GM13976 (cell line): ENCODE measurements at regions not wholly inside any gene's neighbourhood (a gene's known extent, or its start where the extent isn't known, plus 50 kb on each side); places are given as distances from the start of the nearest gene placed in this dataset.

Experiments
- DNase-seq: peaks from one replicate; pipeline ENCODE4 v3.0.0; 2012; ENCODE audit warnings: low spot score
- in situ Hi-C: fragments of 300-500 bp; cut with MboI; formaldehyde crosslinking; loops from one replicate; pipeline ENCODE4 v1.12.0; 2022; ENCODE audit warnings: low sequenced_read_pairs, mixed read lengths, inconsistent platforms; ENCODE audit not compliant: unreplicated experiment
- TF ChIP-seq, protein P1 (sequence below): IDR thresholded peaks from 2 replicates; pipeline ENCODE4 v1.5.1; 2012; ENCODE audit warnings: borderline replicate concordance, mild to moderate bottlenecking; ENCODE audit not compliant: insufficient read depth; ENCODE audit errors: extremely low read depth, missing control alignments, control extremely low read depth

DNA sequence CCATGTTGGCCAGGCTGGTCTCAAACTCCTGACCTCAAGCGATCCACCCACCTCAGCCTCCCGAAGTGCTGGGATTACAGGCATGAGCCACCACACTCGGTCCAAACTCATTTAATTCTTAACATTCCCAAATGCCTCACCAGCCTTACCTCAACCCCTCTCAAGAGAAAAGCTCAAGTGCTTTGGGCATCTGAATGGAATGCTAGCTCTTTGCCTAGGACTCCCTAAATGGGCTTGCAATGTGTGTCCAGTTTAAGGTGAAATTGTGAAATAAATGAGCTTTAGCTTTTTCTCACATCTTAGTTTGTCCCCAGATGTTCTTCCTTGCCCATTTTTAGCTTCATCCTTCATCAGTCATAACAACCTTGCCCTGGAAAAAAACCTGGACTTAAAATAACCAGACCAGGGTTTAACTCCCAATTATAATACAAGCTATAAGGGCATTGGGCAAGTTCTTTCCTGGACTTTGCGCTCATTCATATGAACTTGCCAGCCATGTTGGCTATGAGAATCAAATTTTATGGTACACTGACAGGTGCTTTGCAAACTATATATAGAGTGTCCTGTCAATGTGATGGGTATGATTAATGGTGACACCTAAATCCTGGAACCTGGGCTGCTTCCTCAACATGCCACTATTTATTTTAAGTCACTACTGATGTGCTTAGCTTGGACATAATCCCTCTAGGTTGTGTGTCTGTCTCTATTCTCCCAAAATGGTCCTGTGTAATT, 95.1 kb upstream of the SERPINE2 start:
- no peak for DNase-seq
- in situ Hi-C loops: no loop called here
- TF ChIP-seq, protein P1, sequence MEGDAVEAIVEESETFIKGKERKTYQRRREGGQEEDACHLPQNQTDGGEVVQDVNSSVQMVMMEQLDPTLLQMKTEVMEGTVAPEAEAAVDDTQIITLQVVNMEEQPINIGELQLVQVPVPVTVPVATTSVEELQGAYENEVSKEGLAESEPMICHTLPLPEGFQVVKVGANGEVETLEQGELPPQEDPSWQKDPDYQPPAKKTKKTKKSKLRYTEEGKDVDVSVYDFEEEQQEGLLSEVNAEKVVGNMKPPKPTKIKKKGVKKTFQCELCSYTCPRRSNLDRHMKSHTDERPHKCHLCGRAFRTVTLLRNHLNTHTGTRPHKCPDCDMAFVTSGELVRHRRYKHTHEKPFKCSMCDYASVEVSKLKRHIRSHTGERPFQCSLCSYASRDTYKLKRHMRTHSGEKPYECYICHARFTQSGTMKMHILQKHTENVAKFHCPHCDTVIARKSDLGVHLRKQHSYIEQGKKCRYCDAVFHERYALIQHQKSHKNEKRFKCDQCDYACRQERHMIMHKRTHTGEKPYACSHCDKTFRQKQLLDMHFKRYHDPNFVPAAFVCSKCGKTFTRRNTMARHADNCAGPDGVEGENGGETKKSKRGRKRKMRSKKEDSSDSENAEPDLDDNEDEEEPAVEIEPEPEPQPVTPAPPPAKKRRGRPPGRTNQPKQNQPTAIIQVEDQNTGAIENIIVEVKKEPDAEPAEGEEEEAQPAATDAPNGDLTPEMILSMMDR: no peak

DNA sequence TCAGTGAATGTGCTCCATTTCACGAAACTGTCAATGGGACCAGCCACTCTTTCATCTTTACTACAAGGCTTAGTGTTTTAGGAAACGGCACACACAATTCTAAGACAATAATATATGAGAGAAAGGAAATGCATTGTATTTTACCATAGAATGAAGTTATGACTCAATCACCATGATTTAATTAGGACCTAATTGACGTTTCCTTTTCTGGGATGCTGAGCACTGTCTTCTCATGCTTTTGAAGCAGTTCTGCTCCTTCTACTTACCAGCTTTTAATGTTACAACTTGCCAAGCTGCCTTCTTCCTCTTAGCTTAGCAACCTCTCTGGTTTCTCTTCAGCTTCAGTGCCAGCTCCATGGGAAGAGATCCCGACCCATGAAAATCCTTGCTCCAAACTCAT, 94.3 kb upstream of the SERPINE2 start:
- DNase-seq: no peak
- in situ Hi-C loops: no loop called here
- TF ChIP-seq, protein P1: no peak

DNA sequence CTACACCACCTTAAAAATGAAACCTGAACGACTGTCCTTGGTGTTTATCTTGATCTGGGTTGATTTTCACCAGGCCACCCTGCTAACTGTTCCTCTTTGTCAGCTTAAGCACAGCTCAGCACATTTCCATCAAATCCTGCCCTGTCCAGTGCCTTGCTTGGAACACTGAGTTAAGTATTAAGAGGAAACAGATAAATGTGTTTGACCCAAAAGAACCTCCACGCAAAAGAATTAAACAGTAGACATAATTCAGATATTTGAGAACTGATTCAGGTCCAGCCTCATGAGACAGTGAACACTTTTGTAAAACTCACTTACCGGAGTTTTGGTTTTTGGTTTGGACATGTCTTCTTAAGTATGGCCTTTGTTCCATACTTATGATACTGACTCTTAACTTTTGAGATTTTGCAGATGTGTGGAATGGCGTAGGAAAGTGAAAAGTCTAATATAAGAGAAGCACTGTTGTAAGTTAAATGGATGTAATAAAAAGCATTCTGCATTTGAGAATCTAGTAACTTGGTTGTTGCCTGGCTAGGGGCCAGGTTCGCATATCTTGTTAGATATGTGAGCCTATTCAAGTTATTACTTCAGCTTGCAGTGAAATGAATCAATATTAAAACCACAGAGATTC, 88.9 kb upstream of the SERPINE2 start:
- TF ChIP-seq, protein P1: no peak
- in situ Hi-C loops: no loop called here
- DNase-seq: no peak

DNA sequence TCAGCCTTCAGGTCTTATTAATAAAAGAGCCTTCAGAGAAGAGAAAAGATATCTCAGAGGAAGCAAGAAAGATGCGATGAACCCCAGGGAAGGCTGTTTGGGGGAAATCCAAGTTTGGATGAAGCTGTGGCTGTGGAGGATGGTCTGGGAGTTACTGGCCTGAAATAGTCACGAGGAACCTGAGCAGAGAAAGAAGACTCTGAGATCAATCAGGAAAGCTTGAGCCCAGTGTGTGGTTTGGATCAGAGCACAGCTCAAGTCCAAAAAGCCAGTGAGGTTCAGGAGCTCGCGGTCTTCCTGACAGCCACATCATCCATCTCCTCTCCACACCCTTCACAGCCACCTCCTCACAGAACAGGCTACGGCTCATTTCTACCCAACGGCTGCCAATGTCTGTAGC, 87.4 kb upstream of the SERPINE2 start:
- TF ChIP-seq, protein P1: no peak
- in situ Hi-C loops: no loop called here
- DNase-seq: no peak

DNA sequence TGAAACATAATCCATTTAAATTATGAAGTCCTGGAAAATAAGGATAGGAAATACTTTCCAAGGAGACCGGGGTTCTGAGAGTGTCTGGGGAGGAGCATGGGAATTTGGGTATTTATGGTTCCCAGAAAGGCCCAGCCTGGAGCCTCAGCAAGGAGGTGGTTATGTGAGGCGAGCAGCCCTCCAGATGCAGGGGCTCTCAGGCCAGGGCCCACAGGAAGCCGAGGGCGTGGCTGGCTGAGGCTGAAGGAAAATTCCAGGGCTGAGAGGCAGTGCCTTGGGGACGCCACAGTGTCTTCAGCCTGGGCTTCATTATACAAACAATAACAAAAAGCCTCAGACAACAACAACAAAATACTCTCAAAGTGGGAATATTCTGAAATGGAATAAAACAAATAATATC, 86.9 kb upstream of the SERPINE2 start:
- in situ Hi-C loops: no loop called here
- TF ChIP-seq, protein P1: no peak
- DNase-seq: no peak

DNA sequence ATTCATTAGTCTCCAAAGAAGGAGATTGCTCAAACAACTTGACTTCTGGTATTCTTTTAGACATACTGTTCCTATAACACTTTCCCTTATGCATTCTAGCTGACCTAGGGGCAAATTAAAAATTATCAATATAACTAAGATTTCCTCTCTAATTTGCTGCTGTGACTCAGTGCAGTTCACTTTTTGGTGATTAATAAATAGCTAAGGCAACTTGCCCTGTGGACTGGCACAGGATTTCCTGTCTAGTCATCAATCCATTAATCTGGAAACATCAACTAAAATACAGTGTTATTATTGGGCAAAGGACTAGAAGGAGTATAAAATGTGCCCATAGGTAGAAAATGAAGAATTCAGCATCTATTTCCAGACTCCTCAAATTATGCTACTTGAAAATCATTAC, 83.5 kb upstream of the SERPINE2 start:
- in situ Hi-C loops: no loop called here
- no peak for DNase-seq
- TF ChIP-seq, protein P1: no peak
